Kidney (tissue), 13 donors: ENCODE measurements at regions not wholly inside any gene's neighbourhood (a gene's known extent, or its start where the extent isn't known, plus 50 kb on each side); places are given as distances from the start of the nearest gene placed in this dataset.

Experiments used
- DNase-seq, 5 donors: peaks; one replicate each; pipeline ENCODE4 v3.0.0-alpha.2; 2013 to 2020
- FAIRE-seq: peaks from 2 replicates; lab custom pipeline; 2012; peaks lifted over from hg19 to GRCh38; lab: Jason Lieb, UNC
- H3K27ac ChIP-seq, 2 donors: one replicate each; pipeline ENCODE4 v1.7.0; 2013; ENCODE audit warnings: low read depth in 2 of 2, low read length in 2 of 2, inconsistent platforms in 1 of 2
- H3K27me3 ChIP-seq: one replicate; pipeline ENCODE4 v1.7.1; 2013; ENCODE audit warnings: low read length, inconsistent platforms; ENCODE audit not compliant: control insufficient read depth, insufficient read depth
- H3K36me3 ChIP-seq, 3 donors: one replicate each; pipeline versions ENCODE4 v1.7.0 to v1.7.1; 2013; ENCODE audit warnings: low read length in 3 of 3, control low read depth in 1 of 3, inconsistent platforms in 1 of 3; ENCODE audit not compliant: insufficient read depth in 3 of 3, control insufficient read depth in 2 of 3
- H3K4me1 ChIP-seq, 3 donors: one replicate each; pipeline versions ENCODE4 v1.7.0 to v1.7.1; 2013; ENCODE audit warnings: low read length in 3 of 3, inconsistent platforms in 1 of 3, low read depth in 1 of 3; ENCODE audit not compliant: control insufficient read depth in 2 of 3, insufficient read depth in 2 of 3
- H3K4me3 ChIP-seq, 3 donors: one replicate each; pipeline versions ENCODE4 v1.7.0 to v1.8.1; 2013; ENCODE audit warnings: low read length in 3 of 3, control low read depth in 1 of 3, inconsistent platforms in 1 of 3
- H3K9ac ChIP-seq, 3 donors: one replicate each; pipeline versions ENCODE4 v1.7.0 to v1.7.1; 2013; ENCODE audit warnings: low read length in 3 of 3, control low read depth in 1 of 3, inconsistent platforms in 1 of 3
- H3K9me3 ChIP-seq, 3 donors: one replicate each; pipeline versions ENCODE4 v1.7.0 to v1.7.1; 2013; ENCODE audit warnings: low read length in 3 of 3, control low read depth in 1 of 3, inconsistent platforms in 1 of 3; ENCODE audit not compliant: control insufficient read depth in 2 of 3, insufficient read depth in 1 of 3
- intact Hi-C: fragments of 100-400 bp; cut with DNase I; formaldehyde crosslinking; loops from one replicate; pipeline ENCODE4 v1.11.1; 2022
- TF ChIP-seq, protein P1 (sequence below): IDR thresholded peaks from 3 replicates; pipeline ENCODE4 v1.5.1; 2012; ENCODE audit warnings: mild to moderate bottlenecking, moderate library complexity, borderline replicate concordance; ENCODE audit not compliant: insufficient read depth; ENCODE audit errors: extremely low read depth
- donor health status: control.
- donor health status: control.
- donor health status: control.
- donor health status: control.
- donor health status: control.
- donor health status: DM: yes; HTN: yes; CAD: no.
- donor health status: Normal renal cell carcinoma (clear cell type).

DNA sequence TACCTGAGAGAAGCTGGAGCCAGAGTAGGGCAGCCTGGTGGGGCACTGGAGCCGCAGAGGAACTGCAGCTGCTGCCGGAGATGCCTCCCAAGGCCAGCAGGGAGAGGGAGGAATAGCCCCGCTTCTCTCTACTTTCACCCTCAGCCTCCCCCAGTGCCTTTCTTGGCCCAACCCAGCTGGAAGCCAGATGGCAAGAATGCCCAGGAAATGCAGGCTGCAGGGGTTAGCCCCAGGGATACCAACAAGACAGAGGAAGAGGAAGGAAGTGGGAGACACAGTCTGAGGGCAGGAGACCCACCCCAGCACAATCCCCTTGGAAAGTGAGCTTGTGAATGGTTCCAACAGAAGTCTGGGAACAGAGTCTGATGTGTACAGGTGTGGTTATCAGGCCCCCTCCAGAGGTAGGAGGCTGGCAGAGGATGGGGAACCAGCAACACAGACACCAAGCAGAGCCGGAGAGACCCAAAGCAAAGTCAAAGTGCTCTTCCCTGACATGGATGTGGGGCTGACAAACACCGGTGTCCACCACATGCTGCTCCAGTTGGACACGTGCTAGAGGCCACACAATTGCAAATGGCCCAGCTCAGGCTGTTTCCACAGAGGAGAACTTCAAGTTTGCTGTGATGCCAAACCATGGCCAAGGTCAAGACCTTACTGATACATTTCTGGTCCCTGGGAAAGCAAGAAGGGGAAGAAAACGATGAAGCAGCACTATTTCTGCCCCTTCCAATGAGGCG lies 418.8 kb upstream of the PROK2 start:
- Histone ChIP-seq H3K27ac (no peak overlapping the region), H3K4me1 (no peaks in the 10 kb centered on the region), H3K27me3 (no peaks in the 10 kb centered on the region), H3K4me3 (no peak overlapping the region), H3K9me3 (peaks cover 0 to 6% (median 0%) of the 10 kb centered on the region in 3 donors), H3K9ac (no peak overlapping the region), H3K36me3 (no peaks in the 10 kb centered on the region)
- TF ChIP-seq, protein P1, sequence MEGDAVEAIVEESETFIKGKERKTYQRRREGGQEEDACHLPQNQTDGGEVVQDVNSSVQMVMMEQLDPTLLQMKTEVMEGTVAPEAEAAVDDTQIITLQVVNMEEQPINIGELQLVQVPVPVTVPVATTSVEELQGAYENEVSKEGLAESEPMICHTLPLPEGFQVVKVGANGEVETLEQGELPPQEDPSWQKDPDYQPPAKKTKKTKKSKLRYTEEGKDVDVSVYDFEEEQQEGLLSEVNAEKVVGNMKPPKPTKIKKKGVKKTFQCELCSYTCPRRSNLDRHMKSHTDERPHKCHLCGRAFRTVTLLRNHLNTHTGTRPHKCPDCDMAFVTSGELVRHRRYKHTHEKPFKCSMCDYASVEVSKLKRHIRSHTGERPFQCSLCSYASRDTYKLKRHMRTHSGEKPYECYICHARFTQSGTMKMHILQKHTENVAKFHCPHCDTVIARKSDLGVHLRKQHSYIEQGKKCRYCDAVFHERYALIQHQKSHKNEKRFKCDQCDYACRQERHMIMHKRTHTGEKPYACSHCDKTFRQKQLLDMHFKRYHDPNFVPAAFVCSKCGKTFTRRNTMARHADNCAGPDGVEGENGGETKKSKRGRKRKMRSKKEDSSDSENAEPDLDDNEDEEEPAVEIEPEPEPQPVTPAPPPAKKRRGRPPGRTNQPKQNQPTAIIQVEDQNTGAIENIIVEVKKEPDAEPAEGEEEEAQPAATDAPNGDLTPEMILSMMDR, result no peak
- FAIRE-seq, result no peak
- intact Hi-C loops, result no loop called here
- no peak for DNase-seq

DNA sequence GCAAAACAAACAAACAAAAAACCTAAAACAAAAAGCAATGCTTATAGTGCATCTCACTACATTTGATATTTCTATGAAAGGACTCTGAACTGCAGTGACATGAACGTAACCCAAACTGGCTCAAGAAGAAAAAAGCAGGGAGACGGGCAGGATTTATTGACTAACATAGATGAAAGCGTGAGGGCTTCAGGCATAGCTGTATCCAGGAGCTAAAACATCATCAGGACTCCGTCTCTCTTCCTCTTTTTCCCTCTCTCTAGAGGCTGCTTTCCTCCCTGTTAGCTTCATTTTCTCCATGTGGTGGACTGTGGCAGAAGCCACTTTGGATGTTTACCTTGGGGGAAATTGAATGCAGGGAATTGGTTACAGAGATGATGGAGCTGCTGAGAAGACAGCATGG lies 418.2 kb upstream of the PROK2 start:
- H3K9me3 ChIP-seq, result peaks cover 0 to 6% (median 0%) of the 10 kb centered on the region in 3 donors
- no peaks in the 10 kb centered on the region for H3K4me1 ChIP-seq
- H3K36me3 ChIP-seq, result no peaks in the 10 kb centered on the region
- H3K27me3 ChIP-seq, result no peaks in the 10 kb centered on the region
- no peak overlapping the region for H3K9ac ChIP-seq
- FAIRE-seq (no peak), DNase-seq (no peak)
- no peak overlapping the region for H3K4me3 ChIP-seq
- TF ChIP-seq, protein P1, result no peak
- H3K27ac ChIP-seq, result no peak overlapping the region
- intact Hi-C loops, result no loop called here

DNA sequence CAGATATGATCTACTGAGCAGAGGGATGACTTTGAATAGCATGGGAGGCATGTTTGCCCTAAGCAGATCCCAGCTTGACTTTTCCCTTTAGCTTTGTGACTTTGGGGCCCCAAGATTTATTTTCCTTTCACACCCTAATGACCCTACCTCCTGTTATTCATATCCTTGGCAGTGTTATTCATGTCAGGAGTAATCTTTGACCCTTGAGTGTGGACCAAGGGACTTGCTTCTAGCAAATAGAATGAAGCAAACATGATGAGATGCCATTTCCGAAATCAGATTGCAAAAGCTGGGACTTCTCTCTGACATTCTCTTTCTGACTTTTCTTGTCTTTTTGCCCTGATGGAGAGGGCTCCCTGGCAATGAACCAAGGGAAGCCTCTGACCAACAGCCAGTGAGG lies 415.4 kb upstream of the PROK2 start:
- no peak for DNase-seq
- Histone ChIP-seq H3K4me1 (no peaks in the 10 kb centered on the region), H3K27ac (no peak overlapping the region), H3K9me3 (peaks cover 0 to 6% (median 0%) of the 10 kb centered on the region in 3 donors), H3K4me3 (no peak overlapping the region), H3K9ac (no peak overlapping the region), H3K36me3 (no peaks in the 10 kb centered on the region), H3K27me3 (no peaks in the 10 kb centered on the region)
- FAIRE-seq, result no peak
- TF ChIP-seq, protein P1, result no peak
- intact Hi-C loops, result no loop called here
